ENCODE measurements at regions not wholly inside any gene's neighbourhood (a gene's known extent, or its start where the extent isn't known, plus 50 kb on each side); places are given as distances from the start of the nearest gene placed in this dataset.
"Not testable (repeated sequence)": the region's sequence is repeated elsewhere in the genome, so short reads cannot be mapped to it uniquely, and the experiment has no call there.

- H3K36me3 Mint-ChIP-seq (ENCODE audit: low read depth) = no peaks in the 10 kb centered on the region
- POLR2A ChIA-PET = no interaction called here
- CTCF ChIA-PET = no interaction called here
- no peak overlapping the region for H3K4me3 Mint-ChIP-seq
- H3K27me3 Mint-ChIP-seq (ENCODE audit: low read depth) = no peaks in the 10 kb centered on the region
- ATAC-seq = no peak
- no peak overlapping the region for H3K27ac Mint-ChIP-seq
- no peaks in the 10 kb centered on the region for H3K9me3 Mint-ChIP-seq (ENCODE audit: insufficient read depth)
- H3K4me1 Mint-ChIP-seq (ENCODE audit: low read depth) = no peaks in the 10 kb centered on the region
- DNase-seq = no peak
These were observed 283.1 kb downstream of the RAD51AP2 start for GRCh38 chr2:17235167-17235566.

- ChIA-PET POLR2A (no interaction called here), CTCF (no interaction called here)
- H3K27ac Mint-ChIP-seq = no peak overlapping the region
- no peaks in the 10 kb centered on the region for H3K9me3 Mint-ChIP-seq (ENCODE audit: insufficient read depth)
- no peak overlapping the region for H3K4me3 Mint-ChIP-seq
- DNase-seq (no peak), ATAC-seq (no peak)
- no peaks in the 10 kb centered on the region for H3K27me3 Mint-ChIP-seq (ENCODE audit: low read depth)
- H3K4me1 Mint-ChIP-seq (ENCODE audit: low read depth) = no peaks in the 10 kb centered on the region
- no peaks in the 10 kb centered on the region for H3K36me3 Mint-ChIP-seq (ENCODE audit: low read depth)
These were observed 285.3 kb downstream of the RAD51AP2 start for GRCh38 chr2:17232776-17233556.

DNA sequence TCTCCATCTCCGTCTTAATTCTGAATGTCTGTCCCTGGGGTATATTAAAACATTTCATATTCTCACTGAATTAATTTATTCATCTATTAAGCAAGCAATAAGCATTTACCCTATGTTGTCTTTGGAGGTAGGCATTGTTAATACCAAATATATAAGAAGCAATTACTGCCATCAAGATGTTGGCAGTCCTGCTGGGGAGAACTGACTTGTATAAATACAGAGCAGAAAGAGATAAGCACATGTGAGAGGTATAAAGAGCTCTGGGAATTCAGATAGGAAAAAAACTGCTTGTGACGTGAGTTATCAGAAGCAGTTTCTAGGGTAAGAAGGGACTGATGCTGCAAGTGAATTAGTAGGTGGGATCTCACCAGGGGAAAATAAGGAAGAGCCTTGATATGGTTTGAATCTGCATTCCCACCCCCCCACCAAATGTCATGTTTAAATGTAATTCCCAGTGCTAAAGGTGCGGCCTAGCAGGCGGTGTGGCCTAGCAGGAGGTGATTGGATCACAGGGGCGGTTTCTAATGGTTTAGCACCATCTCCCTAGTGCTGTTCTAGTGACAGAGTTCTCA, 286.8 kb downstream of the RAD51AP2 start:
- no peaks in the 10 kb centered on the region for H3K9me3 Mint-ChIP-seq (ENCODE audit: insufficient read depth)
- no peak for DNase-seq
- H3K4me1 Mint-ChIP-seq (ENCODE audit: low read depth) = no peaks in the 10 kb centered on the region
- no peak overlapping the region for H3K27ac Mint-ChIP-seq
- ChIA-PET CTCF (no interaction called here), POLR2A (no interaction called here)
- H3K27me3 Mint-ChIP-seq (ENCODE audit: low read depth) = no peaks in the 10 kb centered on the region
- H3K36me3 Mint-ChIP-seq (ENCODE audit: low read depth) = no peaks in the 10 kb centered on the region
- H3K4me3 Mint-ChIP-seq = no peak overlapping the region
- no peak for ATAC-seq

DNA sequence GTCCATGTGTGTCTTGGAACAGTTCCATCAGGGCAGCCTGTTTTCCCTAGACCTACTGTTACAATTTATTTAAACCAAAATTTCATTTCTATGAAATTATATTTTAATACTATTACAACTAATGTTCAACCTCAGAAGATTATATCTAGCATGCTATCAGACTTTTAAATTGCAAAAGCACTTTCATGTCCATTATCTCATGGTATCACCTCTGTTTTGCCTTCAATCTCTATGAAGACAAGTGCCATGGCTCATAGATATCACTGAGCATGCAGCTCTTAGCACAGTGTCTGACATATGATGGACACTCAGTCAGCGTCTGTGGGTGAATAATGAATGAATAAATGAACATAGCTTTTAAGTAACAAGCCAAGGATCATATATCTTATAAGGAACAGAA, 288.8 kb downstream of the RAD51AP2 start:
- Mint-ChIP-seq H3K4me1 (ENCODE audit: low read depth) (no peaks in the 10 kb centered on the region), H3K4me3 (no peak overlapping the region), H3K27ac (no peak overlapping the region), H3K36me3 (ENCODE audit: low read depth) (no peaks in the 10 kb centered on the region), H3K9me3 (ENCODE audit: insufficient read depth) (no peaks in the 10 kb centered on the region), H3K27me3 (ENCODE audit: low read depth) (no peaks in the 10 kb centered on the region)
- DNase-seq = no peak
- CTCF ChIA-PET = no interaction called here
- POLR2A ChIA-PET = no interaction called here
- ATAC-seq = no peak

GRCh38 chr2:17228461-17228860, 289.8 kb downstream of the RAD51AP2 start:
- DNase-seq (no peak), ATAC-seq (no peak)
- no peaks in the 10 kb centered on the region for H3K36me3 Mint-ChIP-seq (ENCODE audit: low read depth)
- H3K4me1 Mint-ChIP-seq (ENCODE audit: low read depth) = no peaks in the 10 kb centered on the region
- POLR2A ChIA-PET = no interaction called here
- no peak overlapping the region for H3K27ac Mint-ChIP-seq
- H3K27me3 Mint-ChIP-seq (ENCODE audit: low read depth) = no peaks in the 10 kb centered on the region
- no peak overlapping the region for H3K4me3 Mint-ChIP-seq
- CTCF ChIA-PET = no interaction called here
- no peaks in the 10 kb centered on the region for H3K9me3 Mint-ChIP-seq (ENCODE audit: insufficient read depth)

DNA sequence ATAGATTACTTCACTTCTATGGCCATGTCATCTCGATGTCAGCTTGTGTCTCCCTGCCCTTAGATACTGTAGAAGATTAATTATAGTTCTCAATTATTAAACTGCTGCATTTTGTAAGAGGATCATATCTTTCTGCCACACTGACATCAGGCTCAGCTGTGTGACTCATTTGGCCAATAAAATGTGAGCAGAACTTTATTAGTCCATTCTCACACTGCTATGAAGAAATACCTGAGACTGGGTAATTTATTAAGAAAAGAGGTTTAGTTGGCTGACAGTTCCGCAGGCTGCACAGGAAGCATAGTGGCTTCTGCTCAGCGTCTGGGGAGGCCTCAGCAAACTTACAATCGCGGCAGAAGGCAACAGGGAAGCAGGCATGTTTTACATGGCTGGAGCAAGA, 290.4 kb downstream of the RAD51AP2 start:
- Mint-ChIP-seq H3K36me3 (ENCODE audit: low read depth) (no peaks in the 10 kb centered on the region), H3K4me3 (no peak overlapping the region), H3K4me1 (ENCODE audit: low read depth) (no peaks in the 10 kb centered on the region), H3K9me3 (ENCODE audit: insufficient read depth) (no peaks in the 10 kb centered on the region), H3K27me3 (ENCODE audit: low read depth) (no peaks in the 10 kb centered on the region), H3K27ac (no peak overlapping the region)
- ATAC-seq (no peak), DNase-seq (no peak)
- CTCF ChIA-PET = no interaction called here
- POLR2A ChIA-PET = no interaction called here

DNA sequence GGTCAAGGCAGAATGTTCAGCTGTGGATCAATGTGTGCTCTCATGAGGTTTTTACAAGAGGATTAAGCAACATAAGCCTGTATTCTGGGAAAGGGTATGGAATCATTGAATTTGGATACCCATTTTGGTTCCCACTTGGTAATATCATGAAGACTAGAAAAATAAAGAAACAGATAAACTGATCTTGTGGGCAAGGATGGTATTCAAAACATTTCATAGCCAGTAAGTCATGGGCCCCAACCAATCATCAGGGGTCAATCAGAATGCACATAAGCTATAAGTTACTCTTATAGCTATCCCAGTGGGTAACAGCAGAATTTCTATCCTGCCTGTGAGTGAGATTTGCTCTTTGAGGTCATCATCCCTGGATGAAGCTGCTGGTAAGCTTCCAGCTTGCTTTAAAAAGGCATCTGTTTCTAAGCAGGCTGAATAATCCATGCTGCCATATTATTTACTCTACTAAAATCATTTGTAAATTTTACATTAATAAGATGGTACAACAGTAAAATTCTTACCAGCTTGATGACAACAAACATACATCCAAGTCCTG, 291.2 kb downstream of the RAD51AP2 start:
- H3K4me1 Mint-ChIP-seq (ENCODE audit: low read depth) = no peaks in the 10 kb centered on the region
- H3K9me3 Mint-ChIP-seq (ENCODE audit: insufficient read depth) = no peaks in the 10 kb centered on the region
- no peaks in the 10 kb centered on the region for H3K36me3 Mint-ChIP-seq (ENCODE audit: low read depth)
- ATAC-seq (no peak), DNase-seq (no peak)
- no peak overlapping the region for H3K27ac Mint-ChIP-seq
- H3K27me3 Mint-ChIP-seq (ENCODE audit: low read depth) = no peaks in the 10 kb centered on the region
- ChIA-PET CTCF (no interaction called here), POLR2A (no interaction called here)
- H3K4me3 Mint-ChIP-seq = no peak overlapping the region

GRCh38 chr2:17223211-17223610, 295.0 kb downstream of the RAD51AP2 start:
- Mint-ChIP-seq H3K27me3 (ENCODE audit: low read depth) (no peaks in the 10 kb centered on the region), H3K27ac (no peak overlapping the region), H3K4me3 (no peak overlapping the region), H3K4me1 (ENCODE audit: low read depth) (no peaks in the 10 kb centered on the region), H3K36me3 (ENCODE audit: low read depth) (no peaks in the 10 kb centered on the region), H3K9me3 (ENCODE audit: insufficient read depth) (no peaks in the 10 kb centered on the region)
- no peak for ATAC-seq
- ChIA-PET POLR2A (no interaction called here), CTCF (no interaction called here)
- no peak for DNase-seq

DNA sequence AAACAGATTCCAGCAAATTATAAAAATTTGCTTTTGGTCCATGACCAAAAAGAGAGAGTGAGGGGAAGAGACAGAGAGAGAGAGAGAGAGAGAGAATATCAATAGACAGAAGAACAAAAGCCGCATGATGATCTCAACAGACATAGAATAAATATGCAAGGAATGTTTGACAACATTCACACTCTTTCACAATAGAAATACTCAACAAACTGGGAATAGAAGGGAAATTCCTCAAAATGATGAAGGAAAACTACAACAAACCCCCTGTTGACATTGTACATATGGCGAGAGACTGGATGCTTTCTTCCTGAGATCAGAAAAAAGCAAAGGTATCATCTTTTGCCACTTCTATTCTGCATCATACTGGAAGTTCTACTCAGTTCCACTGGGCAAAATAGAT, 309.7 kb downstream of the RAD51AP2 start:
- H3K9me3 Mint-ChIP-seq (ENCODE audit: insufficient read depth) = peaks cover 6% of the 10 kb centered on the region
- DNase-seq (no peak), ATAC-seq (no peak)
- no peaks in the 10 kb centered on the region for H3K36me3 Mint-ChIP-seq (ENCODE audit: low read depth)
- no peak overlapping the region for H3K27ac Mint-ChIP-seq
- ChIA-PET CTCF (no interaction called here), POLR2A (no interaction called here)
- no peak overlapping the region for H3K4me3 Mint-ChIP-seq
- H3K27me3 Mint-ChIP-seq (ENCODE audit: low read depth) = no peaks in the 10 kb centered on the region
- H3K4me1 Mint-ChIP-seq (ENCODE audit: low read depth) = no peaks in the 10 kb centered on the region

GRCh38 chr2:17206771-17207170, 311.5 kb downstream of the RAD51AP2 start:
- Mint-ChIP-seq H3K27me3 (ENCODE audit: low read depth) (no peaks in the 10 kb centered on the region), H3K9me3 (ENCODE audit: insufficient read depth) (peaks cover 6% of the 10 kb centered on the region), H3K27ac (no peak overlapping the region), H3K4me3 (no peak overlapping the region), H3K4me1 (ENCODE audit: low read depth) (no peaks in the 10 kb centered on the region), H3K36me3 (ENCODE audit: low read depth) (no peaks in the 10 kb centered on the region)
- ATAC-seq (no peak), DNase-seq (no peak)
- ChIA-PET POLR2A (no interaction called here), CTCF (no interaction called here)

- POLR2A ChIA-PET = interaction anchor here (0.6 kb wide), 1 partner anchor 92 kb away, joined by 3 read pairs; no protein-coding TSS in a partner anchor
- H3K9me3 Mint-ChIP-seq (ENCODE audit: insufficient read depth); H3K4me3 Mint-ChIP-seq; H3K27me3 Mint-ChIP-seq (ENCODE audit: low read depth); H3K4me1 Mint-ChIP-seq (ENCODE audit: low read depth); H3K36me3 Mint-ChIP-seq (ENCODE audit: low read depth); DNase-seq; ATAC-seq; CTCF ChIA-PET; H3K27ac Mint-ChIP-seq: not testable (repeated sequence)
These were observed 314.0 kb downstream of the RAD51AP2 start for GRCh38 chr2:17204214-17204613.

DNA sequence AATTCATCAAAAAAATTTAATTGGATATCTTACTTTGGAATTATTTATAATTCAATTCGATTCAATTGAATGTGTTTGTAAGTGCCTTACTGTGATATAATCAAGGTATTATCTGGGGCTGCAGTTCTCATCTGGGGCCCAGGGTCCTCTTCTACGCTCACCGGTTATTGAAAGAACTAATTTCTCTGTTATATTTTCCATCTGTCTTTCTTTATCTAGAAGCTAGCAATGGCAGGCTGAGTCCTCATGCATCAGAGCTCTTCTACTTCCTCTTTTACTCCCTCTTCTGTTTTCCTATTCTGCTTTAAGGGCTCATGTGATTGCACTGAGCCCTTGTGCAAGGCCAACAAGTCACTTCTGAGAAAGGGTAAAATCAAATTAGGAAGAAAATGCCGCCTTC, 315.6 kb downstream of the RAD51AP2 start:
- H3K27me3 Mint-ChIP-seq (ENCODE audit: low read depth); H3K9me3 Mint-ChIP-seq (ENCODE audit: insufficient read depth); H3K36me3 Mint-ChIP-seq (ENCODE audit: low read depth); H3K27ac Mint-ChIP-seq; ATAC-seq; H3K4me1 Mint-ChIP-seq (ENCODE audit: low read depth); POLR2A ChIA-PET; DNase-seq; CTCF ChIA-PET; H3K4me3 Mint-ChIP-seq: not testable (repeated sequence)

- POLR2A ChIA-PET = no interaction called here
These were observed 318.5 kb downstream of the RAD51AP2 start for GRCh38 chr2:17199741-17200140.

More at GRCh38 chr2:17199741-17200140, 318.5 kb downstream of the RAD51AP2 start:
- CTCF ChIA-PET = no interaction called here
- no peaks in the 10 kb centered on the region for H3K36me3 Mint-ChIP-seq (ENCODE audit: low read depth)
- H3K4me1 Mint-ChIP-seq (ENCODE audit: low read depth) = no peaks in the 10 kb centered on the region
- H3K27ac Mint-ChIP-seq = no peak overlapping the region
- DNase-seq (no peak), ATAC-seq (no peak)
- no peaks in the 10 kb centered on the region for H3K27me3 Mint-ChIP-seq (ENCODE audit: low read depth)
- H3K9me3 Mint-ChIP-seq (ENCODE audit: insufficient read depth) = no peaks in the 10 kb centered on the region
- no peak overlapping the region for H3K4me3 Mint-ChIP-seq
